GM18507 (cell line): ENCODE measurements at regions not wholly inside any gene's neighbourhood (a gene's known extent, or its start where the extent isn't known, plus 50 kb on each side); places are given as distances from the start of the nearest gene placed in this dataset.
"Not testable (repeated sequence)": the region's sequence is repeated elsewhere in the genome, so short reads cannot be mapped to it uniquely, and the experiment has no call there.

Experiments
- DNase-seq: peaks from one replicate; pipeline ENCODE4 v3.0.0; 2011; ENCODE audit warnings: low read depth; ENCODE audit not compliant: insufficient read length; ENCODE audit errors: extremely low spot score
- FAIRE-seq: peaks from 2 replicates; lab custom pipeline; 2011; peaks lifted over from hg19 to GRCh38; lab: Jason Lieb, UNC

DNA sequence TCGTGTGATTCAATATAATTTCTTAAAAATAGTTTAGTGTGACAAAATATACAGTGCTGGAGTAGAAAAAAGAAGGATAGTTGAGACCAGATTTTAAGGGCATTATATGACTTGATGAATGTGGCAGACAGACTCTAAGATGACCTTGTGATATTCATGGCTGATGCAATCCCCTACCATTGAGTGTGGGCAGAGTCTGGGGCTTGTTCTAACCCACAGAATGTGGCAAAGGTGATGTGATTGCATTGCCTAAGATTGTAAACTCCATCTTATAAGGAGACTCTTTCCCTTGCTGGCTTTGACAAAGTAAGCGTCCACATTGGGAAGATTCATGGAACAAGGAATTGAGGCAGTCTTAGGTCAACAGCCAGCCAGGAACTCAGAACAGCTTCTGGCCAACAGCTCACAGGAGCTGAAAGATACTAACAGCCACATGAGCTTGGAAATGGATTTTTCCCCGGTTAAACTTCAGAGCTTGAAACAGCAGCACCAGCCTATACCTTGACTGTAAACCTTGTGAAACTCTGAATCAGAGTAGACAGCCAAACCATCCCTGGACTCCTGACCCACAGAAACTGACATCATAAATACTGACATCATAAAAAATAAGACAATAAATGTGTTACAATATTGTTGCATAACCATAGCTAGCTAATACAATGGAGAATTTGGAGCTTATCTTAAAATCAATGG, 864.5 kb downstream of the TTLL7 start:
- not testable (repeated sequence) for DNase-seq
- peak; percentile 46 for FAIRE-seq

DNA sequence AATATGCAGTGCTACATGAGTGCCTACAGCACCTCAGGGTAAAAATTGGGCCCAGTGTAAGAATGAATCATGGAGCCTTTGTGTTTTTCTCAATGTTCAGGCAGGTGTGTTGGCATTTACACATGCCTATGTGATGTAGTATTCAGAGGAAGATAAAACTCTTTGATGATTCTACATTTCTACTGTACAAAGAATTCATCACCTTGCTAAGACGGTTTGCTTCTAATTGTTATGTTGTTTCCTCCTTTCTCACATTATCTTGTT, 867.3 kb downstream of the TTLL7 start:
- no peak for FAIRE-seq
- DNase-seq, result no peak

DNA sequence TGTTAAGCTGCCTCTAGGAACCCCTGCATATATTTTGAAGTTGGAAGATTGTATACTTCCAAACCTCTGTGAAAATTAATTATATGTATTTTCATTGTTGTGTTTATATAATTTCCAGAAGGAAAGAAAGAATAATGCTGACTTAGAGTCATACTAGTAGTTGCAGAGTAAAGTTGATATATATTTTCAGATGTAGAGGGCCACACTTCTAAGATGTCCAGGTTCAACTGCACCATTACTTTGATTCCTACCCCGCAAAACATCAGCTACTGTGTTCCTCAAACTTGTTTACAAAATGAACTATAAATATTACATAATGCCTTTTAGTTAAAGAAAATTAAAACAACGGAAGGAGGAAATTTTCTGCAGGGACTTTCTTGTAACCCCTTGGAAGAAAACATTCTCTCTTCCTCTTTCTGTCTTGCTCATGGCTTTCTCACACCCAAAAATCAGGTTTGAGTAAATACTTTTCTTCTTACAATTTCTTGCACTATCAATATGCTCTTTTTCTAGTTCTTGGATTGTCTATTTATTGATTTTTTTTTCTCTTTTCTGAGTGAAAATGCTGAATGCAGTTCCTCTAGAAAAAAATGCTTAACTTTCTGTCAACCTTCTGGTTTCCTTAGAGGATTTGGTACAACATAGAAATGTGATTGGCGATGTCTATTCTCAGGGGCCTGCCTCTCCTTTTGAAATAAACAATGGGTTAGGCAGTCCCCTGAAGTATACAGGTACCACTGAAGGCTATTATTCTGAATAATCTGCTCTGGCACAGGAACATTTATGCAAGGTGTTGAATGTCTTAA, 867.8 kb downstream of the TTLL7 start:
- no peak for DNase-seq
- no peak for FAIRE-seq

DNA sequence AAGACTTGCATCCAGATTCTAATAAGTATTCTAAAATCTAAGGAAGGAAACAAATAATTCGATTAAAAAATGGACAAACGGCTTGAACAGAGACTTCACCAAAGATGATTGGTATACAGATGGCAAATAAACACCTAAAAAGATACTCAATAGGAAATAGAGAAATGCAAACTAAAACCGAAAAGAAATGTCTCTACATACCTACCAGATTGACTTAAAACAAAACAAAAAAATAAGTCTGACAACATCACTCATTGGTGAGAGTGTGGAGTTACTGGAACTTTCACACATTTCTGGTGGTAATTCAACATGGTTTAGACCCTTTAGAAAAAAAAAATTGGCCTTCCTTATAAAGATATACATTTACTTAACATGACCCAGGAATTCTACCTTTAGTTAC, 869.8 kb downstream of the TTLL7 start:
- no peak for FAIRE-seq

GRCh38 chr1:83125456-83125855, 873.5 kb downstream of the TTLL7 start:
- DNase-seq, result no peak
- no peak for FAIRE-seq

More for the DNA sequence above, 869.8 kb downstream of the TTLL7 start:
- no peak for DNase-seq

GRCh38 chr1:83123019-83123418, 875.9 kb downstream of the TTLL7 start:
- FAIRE-seq, result no peak

DNA sequence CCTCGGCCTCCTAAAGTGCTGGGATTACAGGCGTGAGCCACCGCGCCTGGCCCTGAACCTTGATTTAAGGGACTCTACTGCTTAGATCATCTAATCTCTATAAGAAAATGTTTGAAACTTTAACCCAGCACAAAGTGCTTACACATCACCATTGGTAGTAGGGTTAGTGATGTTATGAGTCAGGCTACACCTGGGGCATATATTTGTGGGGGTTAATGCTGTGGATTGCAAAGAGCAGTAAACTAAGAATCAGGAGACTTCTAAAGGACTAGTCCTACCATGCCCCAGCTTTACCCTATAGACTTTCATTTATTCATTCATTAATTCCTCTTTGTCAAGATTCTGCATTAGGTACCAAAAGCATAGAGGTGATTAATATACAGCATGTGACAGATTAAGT, 880.5 kb downstream of the TTLL7 start:
- FAIRE-seq (no peak), DNase-seq (no peak)

More at GRCh38 chr1:83123019-83123418, 875.9 kb downstream of the TTLL7 start:
- no peak for DNase-seq

DNA sequence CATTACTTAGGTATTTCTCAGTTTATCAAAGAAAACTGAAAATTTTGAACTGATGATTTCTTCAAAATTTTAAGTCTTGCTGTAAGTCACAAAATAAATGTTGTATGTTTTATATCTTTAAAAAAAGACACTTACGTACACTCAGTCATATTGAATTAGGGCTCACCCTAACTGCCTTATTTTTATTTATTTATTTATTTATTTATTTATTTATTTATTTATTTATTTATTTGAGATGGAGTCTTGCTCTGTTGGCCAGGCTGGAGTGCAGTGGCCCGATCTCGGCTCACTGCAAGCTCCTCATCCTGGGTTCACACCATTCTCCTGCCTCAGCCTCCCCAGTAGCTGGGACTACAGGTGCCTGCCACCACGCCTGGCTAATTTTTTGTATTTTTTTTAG, 881.9 kb downstream of the TTLL7 start:
- not testable (repeated sequence) for DNase-seq, FAIRE-seq

DNA sequence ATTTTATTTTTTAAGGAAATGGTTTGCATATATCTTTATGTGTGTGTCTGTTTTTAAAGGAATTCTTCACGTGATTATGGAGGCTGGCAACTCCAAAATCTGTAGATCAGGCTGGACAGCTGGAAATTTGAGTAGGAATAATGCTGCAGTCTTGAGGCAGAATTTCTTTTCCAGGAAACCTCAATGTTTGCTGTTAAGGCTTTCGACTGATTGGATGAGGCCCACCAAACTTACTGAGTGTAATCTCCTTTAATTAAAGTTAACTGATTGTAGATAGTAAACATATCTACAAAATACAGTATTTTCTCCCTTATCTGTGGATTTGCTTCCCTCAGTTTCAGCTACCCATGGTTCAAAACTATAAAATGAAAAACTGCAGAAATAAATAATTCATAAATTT, 883.1 kb downstream of the TTLL7 start:
- no peak for DNase-seq
- FAIRE-seq, result no peak

GRCh38 chr1:83114136-83114834, 884.6 kb downstream of the TTLL7 start:
- DNase-seq (no peak), FAIRE-seq (no peak)

DNA sequence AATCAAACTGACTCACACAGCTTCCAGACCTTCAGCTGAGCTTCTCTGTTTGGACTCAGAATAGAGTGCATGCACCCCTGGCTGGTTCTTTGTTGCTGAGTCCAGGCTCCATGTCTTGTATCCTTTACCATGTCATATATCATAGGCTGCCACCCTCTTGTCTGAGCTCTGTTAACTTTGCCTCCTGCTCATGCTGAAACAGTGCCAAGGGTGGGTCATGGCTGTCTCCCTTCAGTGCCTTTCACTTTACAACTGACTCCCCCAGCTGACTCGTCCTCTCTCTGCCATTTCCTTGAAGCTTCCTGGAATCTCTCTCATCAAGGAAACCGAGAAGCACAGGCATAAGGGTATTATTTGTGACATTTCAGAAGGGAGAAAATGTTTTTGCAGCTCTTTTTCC, 885.3 kb downstream of the TTLL7 start:
- FAIRE-seq, result no peak
- DNase-seq, result no peak

GRCh38 chr1:83112248-83112885, 886.6 kb downstream of the TTLL7 start:
- DNase-seq (no peak), FAIRE-seq (no peak)

- no peak for DNase-seq
- FAIRE-seq, result no peak
These were observed 888.8 kb downstream of the TTLL7 start for GRCh38 chr1:83110156-83110555.

GRCh38 chr1:83109692-83110091, 889.2 kb downstream of the TTLL7 start:
- no peak for DNase-seq
- no peak for FAIRE-seq

- DNase-seq (no peak), FAIRE-seq (no peak)
These were observed 894.4 kb downstream of the TTLL7 start for GRCh38 chr1:83104558-83104957.

- no peak for DNase-seq
- no peak for FAIRE-seq
These were observed 895.6 kb downstream of the TTLL7 start for GRCh38 chr1:83103341-83103740.

DNA sequence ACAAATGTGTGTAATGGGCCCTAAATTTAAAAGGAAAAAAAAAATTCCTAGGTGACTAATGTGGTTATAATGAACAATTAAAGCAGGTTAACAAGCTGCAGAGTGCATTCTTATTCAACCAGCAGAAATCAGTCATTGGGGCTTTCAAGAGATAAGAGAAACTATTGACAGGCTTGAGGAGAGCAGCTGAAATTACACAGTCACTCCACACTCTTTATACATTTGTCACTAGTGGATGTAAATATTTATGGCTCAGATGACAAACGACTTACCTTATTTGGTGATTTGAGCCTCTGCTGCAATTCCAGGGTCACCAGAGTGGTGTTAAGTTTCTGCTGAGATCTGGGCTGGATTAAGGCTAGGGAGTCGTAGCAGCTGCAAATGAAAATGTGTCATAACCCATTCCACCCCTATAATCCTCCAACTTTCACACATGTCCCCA, 896.3 kb downstream of the TTLL7 start:
- no peak for DNase-seq
- FAIRE-seq, result no peak

GRCh38 chr1:83101406-83101805, 897.5 kb downstream of the TTLL7 start:
- FAIRE-seq (no peak), DNase-seq (no peak)

GRCh38 chr1:83100133-83100532, 898.8 kb downstream of the TTLL7 start:
- FAIRE-seq (no peak), DNase-seq (no peak)

- DNase-seq, result no peak
- FAIRE-seq, result no peak
These were observed 900.1 kb downstream of the TTLL7 start for GRCh38 chr1:83098791-83099190.
